SK-N-SH (cell line): ENCODE measurements at regions not wholly inside any gene's neighbourhood (a gene's known extent, or its start where the extent isn't known, plus 50 kb on each side); places are given as distances from the start of the nearest gene placed in this dataset.
"Not testable (repeated sequence)": the region's sequence is repeated elsewhere in the genome, so short reads cannot be mapped to it uniquely, and the experiment has no call there.

ENCODE experiments used
- CTCF ChIA-PET: fragments of 300-600, 350-600 bp; formaldehyde crosslinking; extraction: SDS; loops from one replicate; lab custom pipeline; 2021; lab: Yijun Ruan, JAX
- POLR2A ChIA-PET: fragments of 350-600 bp; sonication (Branson Sonifier 250); formaldehyde crosslinking; extraction: SDS; loops from one replicate; lab custom pipeline; 2020; ENCODE audit warnings: antibody characterized with exemption, inconsistent platforms; lab: Yijun Ruan, JAX
- DNase-seq: peaks from one replicate; pipeline ENCODE4 v3.0.0; 2012
- H2AFZ ChIP-seq: fragments of 200-600 bp; sonication (generic); 2 replicates; pipeline ENCODE4 v1.8.1; 2016; ENCODE audit warnings: antibody characterized with exemption, mild to moderate bottlenecking, low read depth
- H3F3A ChIP-seq: fragments of 200-600 bp; sonication (generic); replicated peaks from 2 replicates; pipeline ENCODE3; 2016; ENCODE audit warnings: antibody characterized with exemption, mild to moderate bottlenecking; ENCODE audit not compliant: insufficient read depth
- H3K27ac ChIP-seq, 2 experiments: fragments of 200-500 bp in 1 of 2; fragments of 200-600 bp in 1 of 2; sonication (Bioruptor generic) in 1 of 2; sonication (generic), shearing (Covaris generic) in 1 of 2; 2 replicates each; pipeline versions ENCODE4 v1.5.1 to v1.6.1; 2014 to 2016; ENCODE audit warnings: low read depth in 2 of 2, inconsistent platforms in 1 of 2, low read length in 1 of 2, mild to moderate bottlenecking in 1 of 2, mixed read lengths in 1 of 2
- H3K27me3 ChIP-seq: fragments of 200-600 bp; sonication (generic), shearing (Covaris generic); 2 replicates; pipeline ENCODE4 v1.6.1; 2016; ENCODE audit warnings: mixed run types; ENCODE audit not compliant: insufficient read depth
- H3K36me3 ChIP-seq, 2 experiments: fragments of 200-500 bp in 1 of 2; fragments of 200-600 bp in 1 of 2; sonication (Bioruptor generic) in 1 of 2; sonication (generic) in 1 of 2; replicated peaks in 1 of 2; 2 replicates each; pipeline versions ENCODE3 to v1.5.1; 2014 to 2016; ENCODE audit warnings: low read length in 1 of 2, mild to moderate bottlenecking in 1 of 2; ENCODE audit not compliant: insufficient read depth in 2 of 2, control insufficient read depth in 1 of 2
- H3K4me1 ChIP-seq, 2 experiments: fragments of 200-500 bp in 1 of 2; fragments of 200-600 bp in 1 of 2; sonication (Bioruptor generic) in 1 of 2; sonication (generic), shearing (Covaris generic) in 1 of 2; 2 replicates each; pipeline versions ENCODE4 v1.5.1 to v1.6.1; 2014 to 2016; ENCODE audit warnings: low read depth in 1 of 2, low read length in 1 of 2, mixed run types in 1 of 2; ENCODE audit not compliant: insufficient read depth in 2 of 2, control insufficient read depth in 1 of 2
- H3K4me2 ChIP-seq: fragments of 200-600 bp; sonication (generic), shearing (Covaris generic); 2 replicates; pipeline ENCODE4 v1.6.1; 2017; ENCODE audit warnings: mixed run types
- H3K4me3 ChIP-seq, 2 experiments: fragments of 200-500 bp in 1 of 2; fragments of 200-600 bp in 1 of 2; sonication (Bioruptor generic) in 1 of 2; sonication (generic), shearing (Covaris generic) in 1 of 2; 2 replicates each; pipeline versions ENCODE4 v1.5.1 to v1.8.1; 2014 to 2016; ENCODE audit warnings: low read depth in 2 of 2, inconsistent platforms in 1 of 2, low read length in 1 of 2, mild to moderate bottlenecking in 1 of 2, mixed read lengths in 1 of 2, moderate library complexity in 1 of 2
- H3K79me2 ChIP-seq: fragments of 200-600 bp; sonication (generic); 2 replicates; pipeline ENCODE4 v1.8.1; 2017; ENCODE audit warnings: mild to moderate bottlenecking; ENCODE audit not compliant: insufficient read depth
- H3K9ac ChIP-seq: fragments of 200-600 bp; sonication (generic); 2 replicates; pipeline ENCODE4 v1.6.1; 2017; ENCODE audit warnings: mixed run types
- H3K9me2 ChIP-seq: fragments of 200-600 bp; sonication (generic); 2 replicates; pipeline ENCODE4 v1.6.1; 2017; ENCODE audit warnings: mixed run types
- H3K9me3 ChIP-seq: fragments of 200-600 bp; sonication (generic); 2 replicates; pipeline ENCODE4 v1.6.1; 2017; ENCODE audit warnings: mixed run types, mild to moderate bottlenecking, moderate library complexity
- H4K20me1 ChIP-seq: fragments of 200-600 bp; sonication (generic); 2 replicates; pipeline ENCODE4 v1.6.1; 2017; ENCODE audit warnings: mild to moderate bottlenecking, mixed run types; ENCODE audit not compliant: insufficient read depth
- ELF1 ChIP-seq: IDR thresholded peaks from 2 replicates; pipeline ENCODE4 v1.4.0; 2012
- EZH2phosphoT487 ChIP-seq: fragments of 200-600 bp; sonication (generic); IDR thresholded peaks from 2 replicates; pipeline ENCODE4 v1.6.1; 2017; ENCODE audit warnings: low read depth, mixed run types, mild to moderate bottlenecking, antibody characterized with exemption, moderate library complexity, borderline replicate concordance
- FOXJ3 ChIP-seq: sonication (generic); formaldehyde crosslinking; IDR thresholded peaks from 2 replicates; pipeline ENCODE4 v1.5.1; 2020; ENCODE audit warnings: mild to moderate bottlenecking, missing genetic modification reagents
- FOXM1 ChIP-seq: IDR thresholded peaks from 2 replicates; pipeline ENCODE4 v1.4.0; 2012; ENCODE audit warnings: low read depth, mild to moderate bottlenecking
- JUND ChIP-seq: IDR thresholded peaks from 2 replicates; pipeline ENCODE4 v1.4.0; 2012
- REST ChIP-seq: IDR thresholded peaks from 2 replicates; pipeline ENCODE4 v1.6.1; 2012; ENCODE audit warnings: mild to moderate bottlenecking, low read depth, low read length, moderate library complexity
- SIN3A ChIP-seq: IDR thresholded peaks from 2 replicates; pipeline ENCODE4 v1.6.1; 2012; ENCODE audit warnings: low read depth, mild to moderate bottlenecking, low read length, moderate library complexity, borderline replicate concordance
- TAF1 ChIP-seq: IDR thresholded peaks from 2 replicates; pipeline ENCODE4 v1.6.1; 2012; ENCODE audit warnings: low read depth, mild to moderate bottlenecking, low read length, moderate library complexity, borderline replicate concordance
- USF2 ChIP-seq: fragments of 150-350 bp; IDR thresholded peaks from 2 replicates; pipeline ENCODE4 v1.6.1; 2017; ENCODE audit warnings: antibody characterized with exemption, low read length, low read depth, borderline replicate concordance
- YY1 ChIP-seq: IDR thresholded peaks from 2 replicates; pipeline ENCODE4 v1.4.0; 2012; ENCODE audit warnings: low read depth, mild to moderate bottlenecking
- ZBTB33 ChIP-seq: IDR thresholded peaks from 2 replicates; pipeline ENCODE4 v1.4.0; 2012; ENCODE audit warnings: low read depth, borderline replicate concordance
- WGBS: methylation state at CpG from one replicate; pipeline ENCODE4 v1.1.6; 2017; ENCODE audit warnings: low lambda C conversion rate; 5-methylcytosine and 5-hydroxymethylcytosine counted together

- Histone ChIP-seq H3F3A (peaks cover 16% of the 10 kb centered on the region), H3K27me3 (no peaks in the 10 kb centered on the region), H3K9me2 (no peaks in the 10 kb centered on the region), H3K9ac (no peak overlapping the region), H3K4me1 (peaks cover 0 to 11% of the 10 kb centered on the region in 2 experiments; a peak in 1 of 4 replicates), H2AFZ (no peak overlapping the region), H3K4me3 (no peak overlapping the region), H3K79me2 (no peaks in the 10 kb centered on the region), H3K36me3 (no peaks in the 10 kb centered on the region), H3K4me2 (no peak overlapping the region), H3K9me3 (no peaks in the 10 kb centered on the region), H3K27ac (no peak overlapping the region), H4K20me1 (no peaks in the 10 kb centered on the region)
- DNase-seq: no peak
- ChIA-PET POLR2A (no interaction called here), CTCF (interaction anchor here (0.9 to 3.7 kb wide), 5 partner anchors 8 to 47 kb away, joined by 3 to 16 read pairs (median 4); no protein-coding TSS in a partner anchor)
- 69% methylated on average over 9 of the region's 15 CpGs for WGBS
- TF ChIP-seq ZBTB33 (no peak), YY1 (no peak), SIN3A (no peak), EZH2phosphoT487 (no peak), REST (no peak), ELF1 (no peak), FOXM1 (no peak), TAF1 (no peak), FOXJ3 (CRISPR knock-in tag) (no peak), USF2 (no peak), JUND (no peak)
These were observed 101.9 kb downstream of the FAM53A start for GRCh38 chr4:1582227-1582626.

- POLR2A ChIA-PET, H3K36me3 ChIP-seq, H2AFZ ChIP-seq, H3K9me2 ChIP-seq, H3K27me3 ChIP-seq, H4K20me1 ChIP-seq, H3K9ac ChIP-seq, H3K4me3 ChIP-seq, H3K27ac ChIP-seq, H3K9me3 ChIP-seq, H3K79me2 ChIP-seq, H3K4me2 ChIP-seq: not testable (repeated sequence)
- CTCF ChIA-PET: interaction anchor here (0.7 to 3.7 kb wide), 4 partner anchors 14 to 375 kb away, joined by 3 to 16 read pairs (median 4); no protein-coding TSS in a partner anchor
- DNase-seq: peak; percentile 75
- Histone ChIP-seq H3K4me1 (peaks cover 0 to 11% of the 10 kb centered on the region in 2 experiments; a peak in 1 of 4 replicates), H3F3A (peaks cover 16% of the 10 kb centered on the region)
- WGBS: 25% methylated on average over 12 of the region's 15 CpGs
These were observed 102.8 kb downstream of the FAM53A start for GRCh38 chr4:1581164-1581894.

- DNase-seq, H3K9ac ChIP-seq, H3K27me3 ChIP-seq, H3K9me3 ChIP-seq, H3K27ac ChIP-seq, H3K4me2 ChIP-seq, H3K79me2 ChIP-seq, H3K4me3 ChIP-seq, H3K36me3 ChIP-seq, H3K9me2 ChIP-seq, POLR2A ChIA-PET, H4K20me1 ChIP-seq, H2AFZ ChIP-seq: not testable (repeated sequence)
- peaks cover 16% of the 10 kb centered on the region for H3F3A ChIP-seq
- CTCF ChIA-PET: interaction anchor here (1.0 to 1.4 kb wide), 3 partner anchors 13 to 17 kb away, joined by 3 to 4 read pairs (median 3); no protein-coding TSS in a partner anchor
- 8% methylated on average over 4 of the region's 16 CpGs for WGBS
- peaks cover 0 to 11% of the 10 kb centered on the region in 2 experiments; a peak in 1 of 4 replicates for H3K4me1 ChIP-seq
These were observed 103.5 kb downstream of the FAM53A start for GRCh38 chr4:1580692-1581012.
